H9 (cell line): ENCODE measurements at regions not wholly inside any gene's neighbourhood (a gene's known extent, or its start where the extent isn't known, plus 50 kb on each side); places are given as distances from the start of the nearest gene placed in this dataset.

Experiments
- DNase-seq: peaks from one replicate; pipeline ENCODE4 v3.0.0-alpha.2; 2017
- H2AFZ ChIP-seq: one replicate; pipeline ENCODE4 v1.6.1; 2013; ENCODE audit warnings: mild to moderate bottlenecking, low read length, control low read depth, moderate library complexity
- H2AK5ac ChIP-seq: 2 replicates; pipeline ENCODE4 v1.6.1; 2013; ENCODE audit warnings: low read length, control low read depth, mixed read lengths; ENCODE audit not compliant: insufficient read length
- H2BK120ac ChIP-seq: one replicate; pipeline ENCODE4 v1.6.1; 2013; ENCODE audit warnings: low read depth, mild to moderate bottlenecking, low read length, control low read depth, inconsistent platforms; ENCODE audit not compliant: poor library complexity, severe bottlenecking
- H2BK12ac ChIP-seq: 2 replicates; pipeline ENCODE4 v1.6.1; 2013; ENCODE audit warnings: low read length, control low read depth, mixed read lengths, low read depth; ENCODE audit not compliant: insufficient read length
- H2BK15ac ChIP-seq: 2 replicates; pipeline ENCODE4 v1.6.1; 2013; ENCODE audit warnings: low read depth, low read length, control low read depth
- H2BK20ac ChIP-seq: one replicate; pipeline ENCODE4 v1.6.1; 2013; ENCODE audit warnings: low read depth, mild to moderate bottlenecking, low read length, control low read depth, inconsistent platforms; ENCODE audit not compliant: poor library complexity, severe bottlenecking
- H2BK5ac ChIP-seq: 2 replicates; pipeline ENCODE4 v1.6.1; 2013; ENCODE audit warnings: low read length, control low read depth, mixed read lengths; ENCODE audit not compliant: insufficient read length
- H3K14ac ChIP-seq: 2 replicates; pipeline ENCODE4 v1.6.1; 2013; ENCODE audit warnings: low read length, control low read depth; ENCODE audit not compliant: insufficient read depth
- H3K18ac ChIP-seq: 2 replicates; pipeline ENCODE4 v1.6.1; 2013; ENCODE audit warnings: low read depth, mild to moderate bottlenecking, mixed read lengths, low read length, control low read depth; ENCODE audit not compliant: insufficient read length
- H3K23ac ChIP-seq: 2 replicates; pipeline ENCODE4 v1.6.1; 2013; ENCODE audit warnings: low read length, control low read depth, mixed read lengths, low read depth; ENCODE audit not compliant: insufficient read length
- H3K23me2 ChIP-seq: 2 replicates; pipeline ENCODE4 v1.6.1; 2013; ENCODE audit warnings: low read depth, mild to moderate bottlenecking, mixed read lengths, low read length, control low read depth; ENCODE audit not compliant: insufficient read length, poor library complexity, severe bottlenecking
- H3K27ac ChIP-seq: 2 replicates; pipeline ENCODE4 v1.5.1; 2013; ENCODE audit warnings: low read length, control low read depth, mixed read lengths, low read depth; ENCODE audit not compliant: insufficient read length
- H3K27me3 ChIP-seq: 2 replicates; pipeline ENCODE4 v1.6.1; 2013; ENCODE audit warnings: low read length, control low read depth, inconsistent platforms; ENCODE audit not compliant: insufficient read depth
- H3K4ac ChIP-seq: 2 replicates; pipeline ENCODE4 v1.6.1; 2013; ENCODE audit warnings: low read depth, mild to moderate bottlenecking, control low read depth, inconsistent platforms, low read length, moderate library complexity
- H3K4me1 ChIP-seq: 2 replicates; pipeline ENCODE4 v1.6.1; 2013; ENCODE audit warnings: low read length, control low read depth, inconsistent platforms; ENCODE audit not compliant: insufficient read depth
- H3K4me2 ChIP-seq: 2 replicates; pipeline ENCODE4 v1.6.1; 2013; ENCODE audit warnings: low read length, control low read depth, mixed read lengths; ENCODE audit not compliant: insufficient read length, insufficient read depth
- H3K56ac ChIP-seq: 2 replicates; pipeline ENCODE4 v1.6.1; 2013; ENCODE audit warnings: low read depth, mild to moderate bottlenecking, mixed read lengths, low read length, control low read depth; ENCODE audit not compliant: insufficient read length
- H3K79me1 ChIP-seq: 2 replicates; pipeline ENCODE4 v1.6.1; 2013; ENCODE audit warnings: low read depth, mild to moderate bottlenecking, moderate library complexity, low read length, control low read depth, inconsistent platforms; ENCODE audit not compliant: insufficient read depth, poor library complexity, severe bottlenecking
- H3K79me2 ChIP-seq: 2 replicates; pipeline ENCODE4 v1.6.1; 2013; ENCODE audit warnings: low read length, control low read depth, inconsistent platforms; ENCODE audit not compliant: insufficient read depth
- H3K9ac ChIP-seq: 2 replicates; pipeline ENCODE4 v1.6.1; 2013; ENCODE audit warnings: low read length, control low read depth, mixed read lengths; ENCODE audit not compliant: insufficient read length; ENCODE audit errors: extremely low read depth
- H3K9me3 ChIP-seq: one replicate; pipeline ENCODE4 v1.6.1; 2013; ENCODE audit warnings: low read depth, low read length, inconsistent platforms; ENCODE audit not compliant: control insufficient read depth
- H3T11ph ChIP-seq: one replicate; pipeline ENCODE4 v1.6.1; 2013; ENCODE audit warnings: mild to moderate bottlenecking, low read length, control low read depth, inconsistent platforms
- H4K20me1 ChIP-seq: one replicate; pipeline ENCODE4 v1.6.1; 2013; ENCODE audit not compliant: control insufficient read depth, insufficient read length, insufficient read depth
- H4K5ac ChIP-seq: 2 replicates; pipeline ENCODE4 v1.6.1; 2013; ENCODE audit warnings: low read depth, mild to moderate bottlenecking, mixed read lengths, low read length, control low read depth; ENCODE audit not compliant: insufficient read length
- H4K8ac ChIP-seq: replicated peaks from 2 replicates; pipeline ENCODE4 v1.6.1; 2013; ENCODE audit warnings: low read length, control low read depth, mixed read lengths, low read depth; ENCODE audit not compliant: insufficient read length
- H4K91ac ChIP-seq: 2 replicates; pipeline ENCODE4 v1.6.1; 2013; ENCODE audit warnings: low read depth, mild to moderate bottlenecking, moderate library complexity, mixed read lengths, low read length, control low read depth; ENCODE audit not compliant: insufficient read length
- H3K27ac Mint-ChIP-seq, 3 experiments: 2 replicates in 2 of 3; 3 replicates in 1 of 3; pipeline ENCODE4 v1.8.0; 2020 to 2021; ENCODE audit warnings: mixed read lengths in 3 of 3, mild to moderate bottlenecking in 1 of 3, moderate library complexity in 1 of 3
- H3K27me3 Mint-ChIP-seq: 2 replicates; pipeline ENCODE4 v1.8.0; 2021; ENCODE audit warnings: low read depth, mild to moderate bottlenecking, moderate library complexity, mixed read lengths
- H3K36me3 Mint-ChIP-seq, 3 experiments: 2 replicates in 2 of 3; 3 replicates in 1 of 3; pipeline ENCODE4 v1.8.0; 2020 to 2021; ENCODE audit warnings: low read depth in 3 of 3, mixed read lengths in 3 of 3; ENCODE audit not compliant: insufficient read depth in 1 of 3
- H3K4me1 Mint-ChIP-seq, 2 experiments: 2 replicates each; pipeline ENCODE4 v1.8.0; 2020; ENCODE audit warnings: mixed read lengths in 2 of 2
- H3K4me3 Mint-ChIP-seq, 2 experiments: 2 replicates in 1 of 2; 3 replicates in 1 of 2; pipeline ENCODE4 v1.8.0; 2020 to 2021; ENCODE audit warnings: mild to moderate bottlenecking in 2 of 2, mixed read lengths in 2 of 2, moderate library complexity in 1 of 2
- H3K9me3 Mint-ChIP-seq, 2 experiments: 2 replicates in 1 of 2; 3 replicates in 1 of 2; pipeline ENCODE4 v1.8.0; 2020; ENCODE audit warnings: mild to moderate bottlenecking in 2 of 2, mixed read lengths in 2 of 2, moderate library complexity in 1 of 2
- CTCF ChIP-seq: fragments of 200-600 bp; sonication (generic); conservative IDR thresholded peaks from 3 replicates; pipeline ENCODE4 v1.8.0; 2021; ENCODE audit warnings: antibody characterized with exemption, mild to moderate bottlenecking
- WGBS: extraction: QIAGEN DNeasy Blood & Tissue Kit; methylation state at CpG from one replicate; pipeline ENCODE4 v1.1.7; 2013; ENCODE audit warnings: missing lambda C conversion rate, low lambda C conversion rate, mixed read lengths; ENCODE audit not compliant: insufficient read length; ENCODE audit errors: extremely low coverage; 5-methylcytosine and 5-hydroxymethylcytosine counted together

- DNase-seq, result no peak
- H3K18ac ChIP-seq, result no peak overlapping the region
- Mint-ChIP-seq H3K9me3 (no peaks in the 10 kb centered on the region), H3K36me3 (no peaks in the 10 kb centered on the region), H3K4me3 (no peak overlapping the region), H3K27me3 (no peaks in the 10 kb centered on the region), H3K27ac (no peak overlapping the region), H3K4me1 (peaks cover 7 to 11% of the 10 kb centered on the region in 2 experiments)
- no CpG with 5 or more reads among the region's 7 CpGs for WGBS
- no peak overlapping the region for H3K56ac ChIP-seq
- H3T11ph ChIP-seq, result no peak overlapping the region
- no peak overlapping the region for H3K4me2 ChIP-seq
- H3K4ac ChIP-seq, result no peak overlapping the region
- no peak overlapping the region for H2BK20ac ChIP-seq
- no peaks in the 10 kb centered on the region for H4K20me1 ChIP-seq
- no peak overlapping the region for H4K5ac ChIP-seq
- no peaks in the 10 kb centered on the region for H3K79me1 ChIP-seq
- H3K14ac ChIP-seq, result no peak overlapping the region
- no peak overlapping the region for H2AFZ ChIP-seq
- no peak overlapping the region for H2BK5ac ChIP-seq
- TF ChIP-seq CTCF, result no peak
- H2BK15ac ChIP-seq, result no peak overlapping the region
- H3K4me1 ChIP-seq, result no peaks in the 10 kb centered on the region
- H2BK120ac ChIP-seq, result no peak overlapping the region
- no peak overlapping the region for H2BK12ac ChIP-seq
- H4K91ac ChIP-seq, result no peak overlapping the region
- H3K79me2 ChIP-seq, result no peaks in the 10 kb centered on the region
- no peak overlapping the region for H2AK5ac ChIP-seq
- no peaks in the 10 kb centered on the region for H3K27me3 ChIP-seq
- H3K23me2 ChIP-seq, result no peaks in the 10 kb centered on the region
- no peak overlapping the region for H3K9ac ChIP-seq
- no peak overlapping the region for H3K23ac ChIP-seq
- H4K8ac ChIP-seq, result no peak overlapping the region
- no peak overlapping the region for H3K27ac ChIP-seq
- H3K9me3 ChIP-seq, result no peaks in the 10 kb centered on the region
Measured at GRCh38 chr5:164998590-164998989, 1493.2 kb downstream of the MAT2B start.
